ENCODE measurements at regions not wholly inside any gene's neighbourhood (a gene's known extent, or its start where the extent isn't known, plus 50 kb on each side); places are given as distances from the start of the nearest gene placed in this dataset.

DNA sequence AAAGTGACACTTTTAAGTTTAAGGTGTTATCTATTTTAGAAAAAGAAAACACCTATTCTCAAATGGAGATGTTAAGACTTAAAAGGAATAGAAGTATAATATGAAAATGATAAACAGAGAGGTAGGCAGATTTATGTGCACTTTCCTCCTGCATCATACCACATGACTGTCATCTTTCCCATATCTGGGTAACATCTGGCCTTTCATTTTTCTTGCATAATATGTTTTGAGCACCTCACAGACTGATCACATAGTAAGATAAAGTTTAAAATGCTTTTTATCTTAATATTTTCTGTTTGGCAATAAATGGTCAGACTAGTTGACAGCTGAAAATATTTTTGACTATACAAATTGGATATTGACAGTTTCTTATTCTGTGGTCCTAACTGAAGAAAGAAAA, 1852.1 kb upstream of the PIK3C3 start:
- no peaks in the 10 kb centered on the region for H3K4me1 ChIP-seq
- no peaks in the 10 kb centered on the region for H3K36me3 ChIP-seq
- no peak for ATAC-seq
- no peaks in the 10 kb centered on the region for H3K9me3 ChIP-seq
- no peak for TF ChIP-seq POLR2A (IDR thresholded peaks at IDR 0.05)
- TF ChIP-seq, protein P1, sequence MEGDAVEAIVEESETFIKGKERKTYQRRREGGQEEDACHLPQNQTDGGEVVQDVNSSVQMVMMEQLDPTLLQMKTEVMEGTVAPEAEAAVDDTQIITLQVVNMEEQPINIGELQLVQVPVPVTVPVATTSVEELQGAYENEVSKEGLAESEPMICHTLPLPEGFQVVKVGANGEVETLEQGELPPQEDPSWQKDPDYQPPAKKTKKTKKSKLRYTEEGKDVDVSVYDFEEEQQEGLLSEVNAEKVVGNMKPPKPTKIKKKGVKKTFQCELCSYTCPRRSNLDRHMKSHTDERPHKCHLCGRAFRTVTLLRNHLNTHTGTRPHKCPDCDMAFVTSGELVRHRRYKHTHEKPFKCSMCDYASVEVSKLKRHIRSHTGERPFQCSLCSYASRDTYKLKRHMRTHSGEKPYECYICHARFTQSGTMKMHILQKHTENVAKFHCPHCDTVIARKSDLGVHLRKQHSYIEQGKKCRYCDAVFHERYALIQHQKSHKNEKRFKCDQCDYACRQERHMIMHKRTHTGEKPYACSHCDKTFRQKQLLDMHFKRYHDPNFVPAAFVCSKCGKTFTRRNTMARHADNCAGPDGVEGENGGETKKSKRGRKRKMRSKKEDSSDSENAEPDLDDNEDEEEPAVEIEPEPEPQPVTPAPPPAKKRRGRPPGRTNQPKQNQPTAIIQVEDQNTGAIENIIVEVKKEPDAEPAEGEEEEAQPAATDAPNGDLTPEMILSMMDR (IDR thresholded peaks at IDR 0.05): no peak
- H3K27me3 ChIP-seq: no peaks in the 10 kb centered on the region
- DNase-seq: no peak
- H3K27ac ChIP-seq: no peak overlapping the region
- H3K4me3 ChIP-seq: no peak overlapping the region
- intact Hi-C loops (cut with DNase I): no loop called here

DNA sequence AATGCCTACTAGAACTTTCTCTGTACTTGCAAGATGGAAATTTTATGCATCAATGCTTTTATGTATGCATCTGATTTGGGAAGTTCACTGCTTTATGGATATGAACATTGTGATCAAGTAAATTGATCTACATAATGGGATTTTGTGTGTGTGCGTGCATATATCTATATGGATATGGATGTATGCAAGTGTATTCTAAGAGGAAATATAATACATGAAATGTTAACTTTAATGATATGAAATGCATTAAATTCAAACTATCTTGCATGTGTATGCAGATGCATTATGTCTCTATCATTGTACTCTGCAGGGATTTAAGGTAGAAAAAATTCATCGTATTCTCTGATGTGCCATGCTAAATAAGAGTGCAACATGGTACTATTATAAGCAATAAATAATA, 1855.4 kb upstream of the PIK3C3 start:
- H3K9me3 ChIP-seq: no peaks in the 10 kb centered on the region
- H3K27me3 ChIP-seq: no peaks in the 10 kb centered on the region
- no peaks in the 10 kb centered on the region for H3K36me3 ChIP-seq
- 56% methylated on average over 2 of the region's 2 CpGs for WGBS (ENCODE audit: insufficient coverage, low coverage, low lambda C conversion rate, missing lambda C conversion rate)
- DNase-seq (no peak), ATAC-seq (no peak)
- H3K4me3 ChIP-seq: no peak overlapping the region
- TF ChIP-seq, protein P1 (IDR thresholded peaks at IDR 0.05): no peak
- no peak for TF ChIP-seq POLR2A (IDR thresholded peaks at IDR 0.05)
- intact Hi-C loops (cut with DNase I): no loop called here
- no peaks in the 10 kb centered on the region for H3K4me1 ChIP-seq
- H3K27ac ChIP-seq: no peak overlapping the region

DNA sequence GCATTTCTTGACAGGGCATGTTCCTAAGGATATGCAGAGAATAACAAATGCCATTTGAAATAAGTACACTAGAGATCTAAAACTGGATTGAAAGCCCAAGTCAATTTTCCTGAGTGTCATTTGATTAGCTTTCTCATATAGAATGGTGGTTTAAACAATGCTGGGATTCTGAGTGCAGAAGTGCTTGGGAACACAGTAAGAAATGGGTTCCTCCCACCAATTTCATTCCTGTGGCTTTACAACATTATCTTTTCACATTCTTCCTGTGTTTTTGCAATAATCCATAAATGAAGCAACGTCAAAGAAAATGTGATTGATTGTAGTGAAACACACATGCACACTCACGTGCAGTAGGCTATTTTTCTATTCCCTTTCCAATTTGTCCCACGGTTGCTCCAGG, 1858.4 kb upstream of the PIK3C3 start:
- Histone ChIP-seq H3K27ac (no peak overlapping the region), H3K4me3 (no peak overlapping the region), H3K9me3 (no peaks in the 10 kb centered on the region), H3K27me3 (no peaks in the 10 kb centered on the region), H3K36me3 (no peaks in the 10 kb centered on the region), H3K4me1 (no peaks in the 10 kb centered on the region)
- intact Hi-C loops (cut with DNase I): no loop called here
- TF ChIP-seq POLR2A (IDR thresholded peaks at IDR 0.05): no peak
- TF ChIP-seq, protein P1 (IDR thresholded peaks at IDR 0.05): no peak
- no peak for DNase-seq
- no peak for ATAC-seq
- 38% methylated on average over 3 of the region's 3 CpGs for WGBS (ENCODE audit: insufficient coverage, low coverage, low lambda C conversion rate, missing lambda C conversion rate)

DNA sequence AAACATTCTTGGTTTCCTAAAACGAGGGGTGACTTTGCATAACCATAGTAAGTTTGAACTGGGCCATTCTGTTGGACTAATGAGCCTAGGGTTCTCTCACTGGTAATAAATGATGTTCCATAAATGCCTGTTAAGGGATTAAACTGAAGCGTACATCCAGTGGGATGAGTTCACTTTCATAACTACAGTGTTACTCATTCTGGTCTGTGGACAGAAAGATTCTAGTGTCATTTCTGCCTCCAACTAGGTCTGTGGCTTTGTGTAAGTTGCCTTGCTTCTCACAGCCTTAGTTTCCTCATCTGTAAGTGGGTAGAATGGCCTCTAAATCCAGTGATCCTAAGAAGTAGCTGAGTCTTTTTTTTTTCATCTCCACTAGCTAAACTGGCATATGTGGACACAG, 1860.6 kb upstream of the PIK3C3 start:
- ATAC-seq (no peak), DNase-seq (no peak)
- Histone ChIP-seq H3K27ac (no peak overlapping the region), H3K36me3 (no peaks in the 10 kb centered on the region), H3K4me3 (no peak overlapping the region), H3K4me1 (no peaks in the 10 kb centered on the region), H3K9me3 (no peaks in the 10 kb centered on the region), H3K27me3 (no peaks in the 10 kb centered on the region)
- no peak for TF ChIP-seq POLR2A (IDR thresholded peaks at IDR 0.05)
- TF ChIP-seq, protein P1 (IDR thresholded peaks at IDR 0.05): no peak
- intact Hi-C loops (cut with DNase I): no loop called here
- WGBS (ENCODE audit: insufficient coverage, low coverage, low lambda C conversion rate, missing lambda C conversion rate): 46% methylated on average over 2 of the region's 2 CpGs

DNA sequence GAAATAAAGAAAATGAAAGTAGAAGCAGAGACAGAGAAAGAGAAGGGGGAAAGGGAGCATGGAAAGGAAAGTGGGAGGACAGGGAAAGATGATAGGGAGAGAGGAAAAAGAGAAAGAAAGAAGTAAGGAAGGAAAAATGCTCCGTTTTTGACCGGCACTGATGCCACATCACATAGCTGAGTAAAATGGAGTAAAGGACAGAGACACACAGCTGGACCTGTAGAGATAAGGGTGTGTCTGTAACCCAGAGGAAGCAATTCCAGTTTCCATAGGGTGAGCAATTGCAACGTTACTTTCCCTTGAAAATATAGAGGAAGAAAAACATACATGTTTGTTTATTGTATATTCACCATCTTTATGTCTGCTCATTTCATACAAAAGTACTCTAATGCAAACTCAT, 1866.9 kb upstream of the PIK3C3 start:
- Histone ChIP-seq H3K4me1 (no peaks in the 10 kb centered on the region), H3K36me3 (no peaks in the 10 kb centered on the region), H3K27ac (no peak overlapping the region), H3K9me3 (no peaks in the 10 kb centered on the region), H3K27me3 (no peaks in the 10 kb centered on the region), H3K4me3 (no peak overlapping the region)
- intact Hi-C loops (cut with DNase I): no loop called here
- 53% methylated on average over 3 of the region's 3 CpGs for WGBS (ENCODE audit: insufficient coverage, low coverage, low lambda C conversion rate, missing lambda C conversion rate)
- DNase-seq (no peak), ATAC-seq (no peak)
- TF ChIP-seq POLR2A (IDR thresholded peaks at IDR 0.05): no peak
- TF ChIP-seq, protein P1 (IDR thresholded peaks at IDR 0.05): no peak
